Osteoblast (primary cell): ENCODE measurements at regions not wholly inside any gene's neighbourhood (a gene's known extent, or its start where the extent isn't known, plus 50 kb on each side); places are given as distances from the start of the nearest gene placed in this dataset.

Source experiments
- DNase-seq: peaks from one replicate; pipeline ENCODE4 v3.0.0; 2011; ENCODE audit warnings: low spot score, mixed read lengths; ENCODE audit not compliant: insufficient read length; ENCODE audit errors: missing footprints
- H2AFZ ChIP-seq: 2 replicates; pipeline ENCODE4 v1.6.0; 2011; ENCODE audit warnings: mild to moderate bottlenecking, low read length
- H3K27ac ChIP-seq: 2 replicates; pipeline ENCODE4 v1.5.1; 2011; ENCODE audit warnings: mild to moderate bottlenecking, low read depth, low read length, moderate library complexity
- H3K27me3 ChIP-seq: 2 replicates; pipeline ENCODE4 v1.6.0; 2012; ENCODE audit warnings: mild to moderate bottlenecking, control low read depth, inconsistent platforms, low read length, moderate library complexity; ENCODE audit not compliant: insufficient read depth
- H3K36me3 ChIP-seq: 2 replicates; pipeline ENCODE4 v1.5.1; 2011; ENCODE audit warnings: mild to moderate bottlenecking, low read length, control low read depth, moderate library complexity; ENCODE audit not compliant: insufficient read depth
- H3K4me1 ChIP-seq: 2 replicates; pipeline ENCODE4 v1.5.1; 2011; ENCODE audit warnings: mild to moderate bottlenecking, low read length, control low read depth, moderate library complexity; ENCODE audit not compliant: insufficient read depth
- H3K4me2 ChIP-seq: 2 replicates; pipeline ENCODE4 v1.6.0; 2011; ENCODE audit warnings: mild to moderate bottlenecking, low read length; ENCODE audit not compliant: insufficient read depth
- H3K4me3 ChIP-seq: fragments of 200-600 bp; sonication (generic); 3 replicates; pipeline ENCODE4 v1.5.1; 2012; ENCODE audit warnings: mild to moderate bottlenecking, low read length, inconsistent platforms; ENCODE audit not compliant: insufficient read depth
- H3K79me2 ChIP-seq: 2 replicates; pipeline ENCODE4 v1.6.0; 2012; ENCODE audit warnings: mild to moderate bottlenecking, low read length, control low read depth, inconsistent platforms; ENCODE audit not compliant: insufficient read depth
- H3K9me3 ChIP-seq: 2 replicates; pipeline ENCODE4 v1.5.1; 2011; ENCODE audit warnings: low read depth, low read length, control low read depth
- H4K20me1 ChIP-seq: 2 replicates; pipeline ENCODE4 v1.6.0; 2012; ENCODE audit warnings: mild to moderate bottlenecking, low read length, control low read depth; ENCODE audit not compliant: insufficient read depth
- CTCF ChIP-seq: IDR thresholded peaks from 2 replicates; pipeline ENCODE4 v1.5.1; 2011; ENCODE audit warnings: mild to moderate bottlenecking, low read depth, low read length, moderate library complexity; ENCODE audit errors: extremely low read depth

- no peaks in the 10 kb centered on the region for H3K36me3 ChIP-seq
- H3K4me2 ChIP-seq, result no peak overlapping the region
Measured at GRCh38 chr1:199302554-199302953, 663.7 kb downstream of the PTPRC start.

GRCh38 chr1:199303035-199303434, 664.2 kb downstream of the PTPRC start:
- Histone ChIP-seq H3K27ac (no peak overlapping the region), H2AFZ (no peak overlapping the region), H3K79me2 (no peaks in the 10 kb centered on the region), H3K4me1 (peaks cover 20% of the 10 kb centered on the region), H4K20me1 (no peaks in the 10 kb centered on the region), H3K36me3 (no peaks in the 10 kb centered on the region), H3K9me3 (no peaks in the 10 kb centered on the region), H3K4me3 (no peak overlapping the region), H3K27me3 (no peaks in the 10 kb centered on the region), H3K4me2 (no peak overlapping the region)
- TF ChIP-seq CTCF, result no peak
- no peak for DNase-seq

More at GRCh38 chr1:199302554-199302953, 663.7 kb downstream of the PTPRC start:
- Histone ChIP-seq H3K27ac (no peak overlapping the region), H3K4me3 (no peak overlapping the region), H3K79me2 (no peaks in the 10 kb centered on the region), H3K27me3 (no peaks in the 10 kb centered on the region), H3K4me1 (peaks cover 25% of the 10 kb centered on the region), H2AFZ (no peak overlapping the region), H4K20me1 (no peaks in the 10 kb centered on the region), H3K9me3 (no peaks in the 10 kb centered on the region)
- DNase-seq, result peak; percentile 69
- no peak for TF ChIP-seq CTCF

- no peak overlapping the region for H3K4me2 ChIP-seq
- H3K36me3 ChIP-seq, result no peaks in the 10 kb centered on the region
- DNase-seq, result no peak
Measured at GRCh38 chr1:199305053-199305452, 666.2 kb downstream of the PTPRC start.

More at GRCh38 chr1:199305053-199305452, 666.2 kb downstream of the PTPRC start:
- no peaks in the 10 kb centered on the region for H3K79me2 ChIP-seq
- H3K9me3 ChIP-seq, result no peaks in the 10 kb centered on the region
- no peak overlapping the region for H3K4me3 ChIP-seq
- no peak overlapping the region for H2AFZ ChIP-seq
- H3K4me1 ChIP-seq, result peaks cover 12% of the 10 kb centered on the region
- no peaks in the 10 kb centered on the region for H3K27me3 ChIP-seq
- no peaks in the 10 kb centered on the region for H4K20me1 ChIP-seq
- no peak overlapping the region for H3K27ac ChIP-seq
- no peak for TF ChIP-seq CTCF
